Liver (tissue), 7 donors: ENCODE measurements at regions not wholly inside any gene's neighbourhood (a gene's known extent, or its start where the extent isn't known, plus 50 kb on each side); places are given as distances from the start of the nearest gene placed in this dataset.
"Not testable (repeated sequence)": the region's sequence is repeated elsewhere in the genome, so short reads cannot be mapped to it uniquely, and the experiment has no call there.

Experiments used
- DNase-seq: peaks from one replicate; pipeline ENCODE4 v3.0.0-alpha.2; 2017; ENCODE audit warnings: low spot score
- H3K27ac ChIP-seq, 2 donors: one replicate each; pipeline ENCODE4 v1.7.0; 2013; ENCODE audit warnings: inconsistent platforms in 2 of 2, low read length in 2 of 2, control low read depth in 1 of 2, low read depth in 1 of 2, mild to moderate bottlenecking in 1 of 2
- H3K27me3 ChIP-seq, 4 donors: one replicate each; pipeline versions ENCODE4 v1.6.1 to v1.7.0; 2013; ENCODE audit warnings: low read length in 3 of 4, inconsistent platforms in 1 of 4, mild to moderate bottlenecking in 1 of 4, moderate library complexity in 1 of 4; ENCODE audit not compliant: control insufficient read depth in 4 of 4, insufficient read depth in 4 of 4
- H3K36me3 ChIP-seq, 4 donors: one replicate each; pipeline versions ENCODE4 v1.6.1 to v1.7.0; 2013; ENCODE audit warnings: low read length in 3 of 4, mild to moderate bottlenecking in 3 of 4, low read depth in 1 of 4, moderate library complexity in 1 of 4; ENCODE audit not compliant: control insufficient read depth in 4 of 4, insufficient read depth in 3 of 4
- H3K4me1 ChIP-seq, 4 donors: one replicate each; pipeline versions ENCODE4 v1.6.1 to v1.7.0; 2013; ENCODE audit warnings: low read length in 3 of 4, mild to moderate bottlenecking in 3 of 4, moderate library complexity in 1 of 4; ENCODE audit not compliant: control insufficient read depth in 4 of 4, insufficient read depth in 4 of 4
- H3K4me3 ChIP-seq, 3 donors: one replicate each; pipeline versions ENCODE4 v1.6.1 to v1.7.0; 2013; ENCODE audit warnings: low read length in 3 of 3, control low read depth in 1 of 3, low read depth in 1 of 3, mild to moderate bottlenecking in 1 of 3
- H3K9ac ChIP-seq, 2 donors: one replicate each; pipeline ENCODE4 v1.7.0; 2013; ENCODE audit warnings: low read length in 2 of 2, mild to moderate bottlenecking in 2 of 2, moderate library complexity in 2 of 2, control low read depth in 1 of 2, low read depth in 1 of 2
- H3K9me3 ChIP-seq, 4 donors: one replicate each; pipeline versions ENCODE4 v1.6.1 to v1.7.0; 2013; ENCODE audit warnings: low read length in 3 of 4; ENCODE audit not compliant: control insufficient read depth in 4 of 4
- ATF3 ChIP-seq: IDR thresholded peaks from 2 replicates; pipeline ENCODE4 v1.6.1; 2016; ENCODE audit warnings: antibody characterized with exemption
- EGR1 ChIP-seq, 2 donors: IDR thresholded peaks; 2 replicates each; pipeline ENCODE4 v1.6.1; 2016 to 2018; ENCODE audit warnings: antibody characterized with exemption in 2 of 2, low read depth in 2 of 2
- FOXA2 ChIP-seq: IDR thresholded peaks from 2 replicates; pipeline ENCODE4 v1.6.1; 2016; ENCODE audit warnings: antibody characterized with exemption
- GABPA ChIP-seq, 2 donors: IDR thresholded peaks in 1 of 2; conservative IDR thresholded peaks in 1 of 2; 2 replicates each; pipeline ENCODE4 v1.6.1; 2016; ENCODE audit warnings: antibody characterized with exemption in 2 of 2, mild to moderate bottlenecking in 1 of 2, moderate library complexity in 1 of 2
- JUND ChIP-seq, 2 donors: IDR thresholded peaks; 2 replicates each; pipeline ENCODE4 v1.6.1; 2016; ENCODE audit warnings: antibody characterized with exemption in 2 of 2
- NR2F2 ChIP-seq: IDR thresholded peaks from 2 replicates; pipeline ENCODE4 v1.6.1; 2016; ENCODE audit warnings: antibody characterized with exemption
- RXRA ChIP-seq, 2 donors: IDR thresholded peaks; 2 replicates each; pipeline ENCODE4 v1.6.1; 2017 to 2018; ENCODE audit warnings: antibody characterized with exemption in 2 of 2, mild to moderate bottlenecking in 1 of 2
- SP1 ChIP-seq: IDR thresholded peaks from 2 replicates; pipeline ENCODE4 v1.6.1; 2018; ENCODE audit warnings: antibody characterized with exemption, mild to moderate bottlenecking
- TAF1 ChIP-seq: conservative IDR thresholded peaks from 2 replicates; pipeline ENCODE4 v1.6.1; 2016; ENCODE audit warnings: antibody characterized with exemption, mild to moderate bottlenecking
- YY1 ChIP-seq: IDR thresholded peaks from 2 replicates; pipeline ENCODE4 v1.6.1; 2016; ENCODE audit warnings: antibody characterized with exemption, mild to moderate bottlenecking
- WGBS: extraction: QIAGEN DNeasy Blood & Tissue Kit; methylation state at CpG from one replicate; pipeline ENCODE4 v1.1.7; 2013; 5-methylcytosine and 5-hydroxymethylcytosine counted together
- donor health status: healthy.
- donor health status: healthy.
- donor health status: healthy.
- donor health status: healthy.

GRCh38 chr3:75379840-75380239, 284.3 kb upstream of the FRG2C start:
- H3K27me3 ChIP-seq, H3K27ac ChIP-seq, H3K9me3 ChIP-seq, H3K4me3 ChIP-seq, H3K4me1 ChIP-seq, DNase-seq, H3K36me3 ChIP-seq, H3K9ac ChIP-seq: not testable (repeated sequence)
- WGBS: 93% methylated on average over 5 of the region's 5 CpGs

GRCh38 chr3:75380276-75380771, 283.8 kb upstream of the FRG2C start:
- TF ChIP-seq FOXA2: no peak
- TF ChIP-seq YY1: no peak
- no peak for TF ChIP-seq TAF1
- TF ChIP-seq SP1: no peak
- no peak for TF ChIP-seq EGR1 (IDR thresholded peaks at IDR 0.05; ENCODE audit: low read depth in 2 of 2)
- no peak for TF ChIP-seq JUND (IDR thresholded peaks at IDR 0.05)
- no peak for TF ChIP-seq NR2F2
- TF ChIP-seq ATF3: no peak
- TF ChIP-seq RXRA (IDR thresholded peaks at IDR 0.05): no peak
- TF ChIP-seq GABPA (IDR thresholded peaks at IDR 0.05 in 1 of 2, conservative IDR thresholded peaks at IDR 0.05 in 1 of 2): no peak
- no peak for DNase-seq
- Histone ChIP-seq H3K27ac (no peak overlapping the region), H3K9ac (no peak overlapping the region), H3K36me3 (no peaks in the 10 kb centered on the region), H3K9me3 (no peaks in the 10 kb centered on the region), H3K4me3 (no peak overlapping the region), H3K27me3 (no peaks in the 10 kb centered on the region), H3K4me1 (no peaks in the 10 kb centered on the region)
- 94% methylated on average over 13 of the region's 13 CpGs for WGBS

GRCh38 chr3:75384016-75384415, 280.1 kb upstream of the FRG2C start:
- WGBS: 77% methylated on average over 4 of the region's 4 CpGs
- H3K27ac ChIP-seq, H3K9ac ChIP-seq, H3K9me3 ChIP-seq, H3K27me3 ChIP-seq, DNase-seq, H3K4me1 ChIP-seq, H3K36me3 ChIP-seq, H3K4me3 ChIP-seq: not testable (repeated sequence)

GRCh38 chr3:75388486-75389124, 275.5 kb upstream of the FRG2C start:
- not testable (repeated sequence) for DNase-seq, H3K4me1 ChIP-seq, H3K27ac ChIP-seq, H3K27me3 ChIP-seq, H3K9ac ChIP-seq, H3K9me3 ChIP-seq, H3K36me3 ChIP-seq, H3K4me3 ChIP-seq
- WGBS: 59% methylated on average over 5 of the region's 5 CpGs

DNA sequence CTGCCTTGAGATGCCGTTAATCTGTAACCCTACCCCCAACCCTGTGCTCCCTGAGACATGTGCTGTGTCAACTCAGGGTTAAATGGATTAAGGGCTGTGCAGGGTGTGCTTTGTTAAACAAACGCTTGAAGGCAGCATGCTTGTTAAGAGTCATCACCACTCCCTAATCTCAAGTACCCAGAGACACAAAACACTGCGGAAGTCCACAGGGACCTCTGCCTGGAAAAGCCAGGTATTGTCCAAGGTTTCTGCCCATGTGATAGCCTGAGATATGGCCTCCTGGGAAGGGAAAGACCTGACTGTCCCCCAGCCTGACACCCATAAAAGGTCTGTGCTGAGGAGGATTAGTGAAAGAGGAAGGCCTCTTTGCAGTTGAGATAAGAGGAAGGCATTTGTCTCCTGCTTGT, 270.8 kb upstream of the FRG2C start:
- WGBS: 35% methylated on average over 3 of the region's 3 CpGs
- not testable (repeated sequence) for DNase-seq

DNA sequence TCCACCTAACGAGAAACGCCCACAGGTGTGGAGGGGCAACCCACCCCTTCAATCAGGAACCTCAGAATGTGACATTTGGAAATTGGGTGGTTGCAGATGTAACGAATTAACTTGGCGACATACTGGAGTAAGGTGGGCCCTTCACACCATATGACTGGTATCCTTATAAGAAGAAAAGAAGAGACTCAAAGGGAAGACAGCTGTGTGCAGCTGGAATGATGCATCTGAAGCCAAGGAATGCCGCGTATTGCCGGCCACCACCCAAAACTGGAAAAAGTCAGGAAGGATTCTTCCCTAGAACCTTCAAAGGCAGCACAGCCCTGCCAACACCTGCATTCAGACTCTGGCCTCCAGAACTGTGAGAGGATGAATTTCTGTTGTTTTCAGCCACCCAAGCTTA, 270.0 kb upstream of the FRG2C start:
- H3K9ac ChIP-seq, DNase-seq, H3K9me3 ChIP-seq, H3K4me1 ChIP-seq, H3K36me3 ChIP-seq, H3K27me3 ChIP-seq, H3K4me3 ChIP-seq, H3K27ac ChIP-seq: not testable (repeated sequence)
- WGBS: 75% methylated on average over 7 of the region's 7 CpGs

More for the DNA sequence above, 270.8 kb upstream of the FRG2C start:
- not testable (repeated sequence) for H3K4me3 ChIP-seq, H3K36me3 ChIP-seq, H3K9ac ChIP-seq, H3K27ac ChIP-seq, H3K27me3 ChIP-seq, H3K9me3 ChIP-seq, H3K4me1 ChIP-seq

- WGBS: 82% methylated on average over 15 of the region's 15 CpGs
- H3K27me3 ChIP-seq, DNase-seq: not testable (repeated sequence)
Measured at GRCh38 chr3:75394562-75395360, 269.4 kb upstream of the FRG2C start.

More at GRCh38 chr3:75394562-75395360, 269.4 kb upstream of the FRG2C start:
- not testable (repeated sequence) for H3K4me3 ChIP-seq, H3K27ac ChIP-seq, H3K9ac ChIP-seq, H3K9me3 ChIP-seq, H3K4me1 ChIP-seq, H3K36me3 ChIP-seq
